ENCODE measurements at regions not wholly inside any gene's neighbourhood (a gene's known extent, or its start where the extent isn't known, plus 50 kb on each side); places are given as distances from the start of the nearest gene placed in this dataset.

- peak; percentile 81 for DNase-seq
Observed at GRCh38 chr3:18295171-18295920, 129.8 kb downstream of the SATB1 start.

DNA sequence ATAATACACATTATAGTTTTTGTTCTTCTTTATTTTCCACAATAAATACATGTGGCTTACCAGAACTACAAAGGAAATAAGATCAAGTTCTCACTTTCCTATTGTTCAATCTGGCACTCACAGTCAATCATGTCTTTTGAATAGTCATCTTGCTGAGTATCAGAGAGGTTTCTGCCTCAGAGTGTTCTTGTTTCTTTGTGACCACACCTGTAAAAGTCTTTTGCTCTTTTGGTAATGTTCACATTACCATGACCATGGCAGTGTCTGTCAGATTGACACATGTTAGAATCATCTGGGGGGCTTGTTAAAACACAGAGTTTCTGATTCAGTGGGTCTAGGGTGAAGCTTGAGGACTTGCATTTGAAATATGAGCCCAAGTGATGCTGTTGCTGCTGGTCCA is 135.0 kb downstream of the SATB1 start:
- DNase-seq, result no peak

DNA sequence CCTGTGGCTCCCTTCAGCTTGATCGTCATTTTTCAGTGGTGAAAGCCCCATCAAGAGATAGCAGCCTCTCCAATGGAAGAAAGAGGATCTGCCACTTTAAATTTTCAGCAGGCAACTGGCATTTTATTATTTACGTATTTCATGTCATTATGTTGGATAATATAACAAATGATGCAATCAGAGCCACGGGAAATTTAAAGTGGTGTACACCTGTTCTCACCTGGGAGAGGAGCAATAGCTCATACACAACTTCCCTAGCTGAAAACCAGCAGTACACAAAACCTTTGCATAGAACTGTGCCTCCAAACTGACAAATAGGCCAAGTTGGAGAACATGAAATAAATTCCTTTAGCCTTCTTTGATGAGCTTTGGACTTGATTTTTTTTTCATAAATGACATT is 136.9 kb downstream of the SATB1 start:
- DNase-seq, result no peak

GRCh38 chr3:18284716-18285115 is 140.4 kb downstream of the SATB1 start:
- DNase-seq, result no peak

GRCh38 chr3:18283680-18284079 is 141.5 kb downstream of the SATB1 start:
- DNase-seq, result no peak

- DNase-seq, result no peak
Observed at GRCh38 chr3:18282507-18282906, 142.6 kb downstream of the SATB1 start.

GRCh38 chr3:18279226-18279737 is 145.9 kb downstream of the SATB1 start:
- no peak for DNase-seq

GRCh38 chr3:18264853-18265252 is 160.3 kb downstream of the SATB1 start:
- DNase-seq, result no peak

DNA sequence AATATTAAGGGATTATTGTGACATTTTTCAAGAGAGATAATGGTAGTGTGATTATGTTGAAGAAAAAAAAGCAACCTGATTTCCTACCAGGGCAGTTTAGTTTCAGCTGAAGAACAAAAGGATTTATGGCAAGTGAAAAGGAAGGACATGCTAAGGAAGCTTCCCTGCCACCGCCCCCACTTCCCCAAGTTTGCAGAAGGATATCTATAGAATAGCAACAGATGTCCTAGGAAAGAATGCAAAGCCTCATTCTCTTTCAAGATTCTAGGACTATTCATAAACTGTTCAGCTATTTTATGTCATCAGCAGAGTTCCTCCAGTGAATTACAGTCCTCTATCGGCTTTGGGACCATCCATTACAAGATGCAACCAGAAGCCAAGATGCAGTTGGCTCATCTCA is 160.8 kb downstream of the SATB1 start:
- DNase-seq, result no peak

- no peak for DNase-seq
Observed at GRCh38 chr3:18258492-18258891, 166.6 kb downstream of the SATB1 start.

- no peak for DNase-seq
Observed at GRCh38 chr3:18252578-18252977, 172.6 kb downstream of the SATB1 start.

- DNase-seq, result no peak
Observed at GRCh38 chr3:18250991-18251390, 174.1 kb downstream of the SATB1 start.

DNA sequence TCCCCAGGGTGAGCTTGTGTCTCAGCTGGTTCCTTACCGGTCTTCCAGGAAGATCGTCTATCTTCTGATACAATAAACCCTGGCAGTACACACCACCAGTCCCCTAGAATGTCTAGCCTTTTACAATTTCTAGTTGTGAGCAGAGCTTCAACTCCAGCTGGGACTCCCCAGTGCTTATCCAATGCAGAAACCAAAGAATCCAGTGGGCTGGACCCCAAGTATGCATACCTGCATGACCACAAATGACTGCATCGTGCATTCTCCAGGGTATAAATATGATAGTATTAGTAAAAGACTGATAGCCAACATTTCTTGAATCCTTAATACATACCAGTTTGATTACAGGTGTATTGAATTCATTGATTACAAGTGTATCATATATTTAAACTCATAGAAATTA is 176.0 kb downstream of the SATB1 start:
- no peak for DNase-seq

- no peak for DNase-seq
Observed at GRCh38 chr3:18247776-18248310, 177.3 kb downstream of the SATB1 start.

- no peak for DNase-seq
Observed at GRCh38 chr3:18247139-18247695, 177.9 kb downstream of the SATB1 start.

DNA sequence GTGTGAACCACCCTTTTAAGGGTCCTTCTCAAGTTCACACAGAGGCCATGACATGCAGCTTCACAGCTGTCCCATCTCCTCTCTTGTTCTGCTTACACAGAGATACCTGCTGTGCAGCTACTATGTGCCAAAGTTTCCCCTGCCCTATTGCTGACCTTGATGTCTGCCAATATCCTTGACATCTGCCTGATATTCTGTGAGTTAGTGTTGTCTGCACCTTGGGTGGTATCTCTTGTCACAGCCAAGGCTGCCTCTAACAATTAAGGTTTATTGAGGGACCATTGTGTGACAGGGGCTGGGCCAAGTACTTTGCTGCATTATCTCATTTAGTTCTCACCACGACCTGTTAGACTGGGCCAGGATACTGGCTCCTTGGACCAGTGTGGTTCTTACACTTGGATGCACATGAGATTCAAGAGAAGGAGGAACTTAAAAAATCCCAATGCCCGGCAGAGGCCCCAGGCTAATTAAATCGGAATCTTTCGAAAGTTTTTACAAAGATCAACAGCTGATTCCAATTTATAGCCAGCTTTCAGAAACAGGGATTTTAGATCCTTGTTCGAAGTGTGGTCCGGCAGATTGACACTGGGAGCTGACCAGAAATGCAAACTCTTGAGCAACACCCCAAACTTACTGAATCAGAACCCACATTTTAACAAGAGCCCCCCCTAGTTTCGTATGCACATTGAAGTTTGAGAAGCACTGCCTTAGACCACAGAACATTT is 178.6 kb downstream of the SATB1 start:
- no peak for DNase-seq

- DNase-seq, result no peak
Observed at GRCh38 chr3:18245721-18246120, 179.4 kb downstream of the SATB1 start.

DNA sequence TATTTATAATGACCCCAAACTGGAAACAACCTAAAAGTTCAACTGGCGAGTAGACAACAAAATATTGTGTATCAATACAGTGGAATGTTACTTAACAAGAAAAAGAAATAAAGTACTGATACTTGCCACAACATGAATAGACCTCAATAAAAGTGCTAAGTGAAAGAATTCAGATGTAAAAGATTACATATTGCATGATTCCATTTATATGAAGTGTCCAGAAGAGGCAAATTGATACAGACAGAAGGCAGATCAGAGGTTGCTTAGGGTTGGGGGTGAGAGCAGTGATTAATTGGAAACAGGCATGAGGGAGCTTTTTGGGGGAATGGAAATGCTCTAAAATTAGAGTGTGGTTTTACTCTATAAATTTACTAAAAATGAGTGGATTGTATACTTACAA is 183.3 kb downstream of the SATB1 start:
- peak; percentile 17 for DNase-seq

DNA sequence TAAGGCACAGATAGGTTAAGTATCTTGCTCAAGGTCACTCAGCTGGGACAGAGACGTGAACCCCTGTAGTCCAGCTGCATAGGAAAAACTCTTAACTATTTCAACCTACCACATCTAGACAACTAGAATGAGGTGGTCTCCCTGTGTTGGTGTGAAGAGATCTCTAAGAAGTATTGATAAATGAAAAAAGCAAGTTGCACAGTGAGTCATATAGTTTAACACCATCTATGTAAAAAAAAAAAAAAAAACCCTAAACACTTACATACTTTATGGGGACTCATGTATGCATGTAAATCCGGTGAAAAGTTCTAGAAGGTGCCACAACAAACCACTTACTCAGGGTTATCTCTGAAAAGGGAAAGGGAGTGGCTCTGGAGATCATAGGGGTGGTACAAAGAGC is 185.5 kb downstream of the SATB1 start:
- no peak for DNase-seq

- peak; percentile 15 for DNase-seq
Observed at GRCh38 chr3:18238746-18239331, 186.3 kb downstream of the SATB1 start.

DNA sequence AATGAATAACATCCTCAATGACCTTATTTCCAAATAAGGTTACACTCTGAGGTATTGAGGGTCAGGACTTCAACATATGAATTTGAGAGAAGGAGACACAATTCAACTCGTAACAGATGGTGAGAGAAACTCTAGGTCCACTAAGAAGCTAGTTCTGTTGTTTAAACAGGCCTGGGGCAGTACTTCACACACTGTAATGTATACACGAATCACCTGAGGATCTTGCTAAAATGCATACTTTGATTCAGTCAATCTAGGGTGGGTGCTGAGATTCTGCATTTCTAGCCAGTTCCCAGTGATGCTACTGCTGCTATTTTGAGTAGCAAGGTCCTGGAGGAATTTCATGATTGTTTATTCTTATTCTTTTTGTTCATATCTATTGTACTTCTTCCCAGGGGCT is 186.8 kb downstream of the SATB1 start:
- DNase-seq, result no peak

DNA sequence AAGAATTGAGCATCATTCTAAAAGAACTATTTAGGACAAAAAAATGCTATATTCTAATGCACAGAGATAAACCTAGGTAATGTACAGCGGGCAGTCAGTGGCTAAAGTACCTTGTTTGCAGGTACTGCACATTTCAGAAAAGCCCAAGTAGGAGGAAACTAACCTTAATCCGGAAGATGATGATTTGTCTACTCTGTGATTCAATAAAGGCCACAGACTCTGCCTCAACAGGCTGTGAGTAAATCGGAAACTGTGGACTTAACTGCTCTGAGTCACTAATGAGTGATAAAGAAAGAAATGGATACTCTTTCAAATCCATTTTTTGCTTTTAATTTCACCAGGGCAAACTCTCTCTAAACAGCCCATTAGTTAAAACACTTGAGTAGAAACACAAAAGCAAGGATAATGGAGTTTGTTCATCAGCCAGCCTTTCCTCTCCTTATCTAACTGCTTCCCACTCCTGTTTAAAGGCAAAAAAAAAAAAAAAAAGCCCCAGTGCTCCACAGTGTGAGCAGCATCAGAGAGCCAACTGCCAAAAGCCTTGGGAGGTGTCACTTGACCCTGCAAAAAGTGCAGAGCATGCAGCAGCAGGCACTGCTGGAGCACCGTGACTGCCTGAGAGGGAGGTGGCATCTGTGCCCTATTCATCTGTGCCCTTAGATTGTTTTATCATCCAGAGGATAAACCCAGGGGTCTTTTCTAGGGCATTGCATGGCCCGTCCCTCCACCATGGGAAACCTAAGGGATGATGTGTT is 187.7 kb downstream of the SATB1 start:
- DNase-seq, result peak; percentile 66

DNA sequence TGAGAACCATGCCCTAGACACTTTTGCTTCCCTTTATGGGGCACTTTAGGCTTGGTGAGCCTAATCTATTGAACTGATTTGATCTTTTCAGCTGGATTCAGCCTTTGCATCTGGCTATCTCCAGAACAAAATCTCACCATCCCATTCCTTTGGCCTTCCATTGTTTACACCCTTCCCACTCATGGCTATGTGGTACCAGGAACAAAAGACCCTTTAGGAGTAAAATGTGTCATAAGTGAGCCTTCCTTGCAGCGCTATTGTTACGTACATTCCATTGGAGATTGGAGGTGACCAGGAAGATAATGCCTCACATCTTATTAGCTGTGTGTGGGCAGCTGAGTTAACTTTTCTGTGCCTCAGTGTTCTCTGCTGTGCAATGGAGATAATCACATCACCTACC is 188.4 kb downstream of the SATB1 start:
- DNase-seq, result no peak
